ENCODE measurements at regions not wholly inside any gene's neighbourhood (a gene's known extent, or its start where the extent isn't known, plus 50 kb on each side); places are given as distances from the start of the nearest gene placed in this dataset.
"Not testable (repeated sequence)": the region's sequence is repeated elsewhere in the genome, so short reads cannot be mapped to it uniquely, and the experiment has no call there.

GRCh38 chr7:73193991-73194390, 108.2 kb upstream of the SPDYE9 start:
- H3K79me1 ChIP-seq (ENCODE audit: insufficient read depth, low read depth, low read length, poor library complexity, severe bottlenecking); H3K79me2 ChIP-seq (ENCODE audit: insufficient read depth, low read length); H3K23ac ChIP-seq (ENCODE audit: insufficient read length, low read depth, low read length); H3T11ph ChIP-seq (ENCODE audit: low read length); H3K9me3 Mint-ChIP-seq; H3K56ac ChIP-seq (ENCODE audit: insufficient read length, low read depth, low read length); H2BK20ac ChIP-seq (ENCODE audit: low read depth, low read length, poor library complexity, severe bottlenecking); H3K4me3 Mint-ChIP-seq; H4K91ac ChIP-seq (ENCODE audit: insufficient read length, low read depth, low read length); H4K20me1 ChIP-seq (ENCODE audit: control insufficient read depth, insufficient read depth, insufficient read length); H3K36me3 Mint-ChIP-seq (ENCODE audit: insufficient read depth in 1 of 3, low read depth in 3 of 3); H3K9ac ChIP-seq (ENCODE audit: extremely low read depth, insufficient read length, low read length); H3K27me3 Mint-ChIP-seq (ENCODE audit: low read depth); H2AFZ ChIP-seq (ENCODE audit: low read length); H3K27ac ChIP-seq (ENCODE audit: insufficient read length, low read depth, low read length); H4K5ac ChIP-seq (ENCODE audit: insufficient read length, low read depth, low read length); H3K23me2 ChIP-seq (ENCODE audit: insufficient read length, low read depth, low read length, poor library complexity, severe bottlenecking); H3K4me2 ChIP-seq (ENCODE audit: insufficient read depth, insufficient read length, low read length); H3K27me3 ChIP-seq (ENCODE audit: insufficient read depth, low read length); H2AK5ac ChIP-seq (ENCODE audit: insufficient read length, low read length); H3K4me1 Mint-ChIP-seq; H2BK15ac ChIP-seq (ENCODE audit: low read depth, low read length); H3K18ac ChIP-seq (ENCODE audit: insufficient read length, low read depth, low read length); H2BK5ac ChIP-seq (ENCODE audit: insufficient read length, low read length); H3K4me1 ChIP-seq (ENCODE audit: insufficient read depth, low read length); H3K27ac Mint-ChIP-seq; H3K9me3 ChIP-seq (ENCODE audit: control insufficient read depth, low read depth, low read length); H2BK12ac ChIP-seq (ENCODE audit: insufficient read length, low read depth, low read length); H3K14ac ChIP-seq (ENCODE audit: insufficient read depth, low read length); DNase-seq; H3K4ac ChIP-seq (ENCODE audit: low read depth, low read length); H2BK120ac ChIP-seq (ENCODE audit: low read depth, low read length, poor library complexity, severe bottlenecking); H4K8ac ChIP-seq (replicated peaks; ENCODE audit: insufficient read length, low read depth, low read length): not testable (repeated sequence)
- WGBS (ENCODE audit: extremely low coverage, insufficient read length, low lambda C conversion rate), result no CpG with 5 or more reads among the region's 10 CpGs

GRCh38 chr7:73190483-73191155, 104.8 kb upstream of the SPDYE9 start:
- not testable (repeated sequence) for H3K27ac ChIP-seq (ENCODE audit: insufficient read length, low read depth, low read length); H3K9me3 Mint-ChIP-seq; H4K91ac ChIP-seq (ENCODE audit: insufficient read length, low read depth, low read length); H3K4me1 ChIP-seq (ENCODE audit: insufficient read depth, low read length); H3K27ac Mint-ChIP-seq; H3K18ac ChIP-seq (ENCODE audit: insufficient read length, low read depth, low read length); H4K20me1 ChIP-seq (ENCODE audit: control insufficient read depth, insufficient read depth, insufficient read length); H3K27me3 Mint-ChIP-seq (ENCODE audit: low read depth); H3K9me3 ChIP-seq (ENCODE audit: control insufficient read depth, low read depth, low read length); H2BK15ac ChIP-seq (ENCODE audit: low read depth, low read length); H3K9ac ChIP-seq (ENCODE audit: extremely low read depth, insufficient read length, low read length); H3K4me3 Mint-ChIP-seq; H2BK5ac ChIP-seq (ENCODE audit: insufficient read length, low read length); DNase-seq; H2AK5ac ChIP-seq (ENCODE audit: insufficient read length, low read length); H3T11ph ChIP-seq (ENCODE audit: low read length); H3K36me3 Mint-ChIP-seq (ENCODE audit: insufficient read depth in 1 of 3, low read depth in 3 of 3); H2AFZ ChIP-seq (ENCODE audit: low read length); H2BK12ac ChIP-seq (ENCODE audit: insufficient read length, low read depth, low read length); H3K4ac ChIP-seq (ENCODE audit: low read depth, low read length); H3K23ac ChIP-seq (ENCODE audit: insufficient read length, low read depth, low read length); H3K14ac ChIP-seq (ENCODE audit: insufficient read depth, low read length); H2BK120ac ChIP-seq (ENCODE audit: low read depth, low read length, poor library complexity, severe bottlenecking); H3K27me3 ChIP-seq (ENCODE audit: insufficient read depth, low read length); H2BK20ac ChIP-seq (ENCODE audit: low read depth, low read length, poor library complexity, severe bottlenecking); H3K23me2 ChIP-seq (ENCODE audit: insufficient read length, low read depth, low read length, poor library complexity, severe bottlenecking); H4K8ac ChIP-seq (replicated peaks; ENCODE audit: insufficient read length, low read depth, low read length); H4K5ac ChIP-seq (ENCODE audit: insufficient read length, low read depth, low read length); H3K4me1 Mint-ChIP-seq; H3K56ac ChIP-seq (ENCODE audit: insufficient read length, low read depth, low read length); H3K4me2 ChIP-seq (ENCODE audit: insufficient read depth, insufficient read length, low read length); H3K79me2 ChIP-seq (ENCODE audit: insufficient read depth, low read length); H3K79me1 ChIP-seq (ENCODE audit: insufficient read depth, low read depth, low read length, poor library complexity, severe bottlenecking)
- no CpG with 5 or more reads among the region's 9 CpGs for WGBS (ENCODE audit: extremely low coverage, insufficient read length, low lambda C conversion rate)
